Activated CD4-positive, alpha-beta T cell treated with anti-CD3 and anti-CD28 coated beads, Interleukin-2, amount 50 U/mL, for 4 hours (primary cell): ENCODE measurements at regions not wholly inside any gene's neighbourhood (a gene's known extent, or its start where the extent isn't known, plus 50 kb on each side); places are given as distances from the start of the nearest gene placed in this dataset.
A peak's percentile ranks its signal among the peaks of the same experiment; 100 is the strongest.

Experiments used
- DNase-seq, 2 experiments: peaks; one replicate each; pipeline ENCODE4 v3.0.0-alpha.2; 2020

DNA sequence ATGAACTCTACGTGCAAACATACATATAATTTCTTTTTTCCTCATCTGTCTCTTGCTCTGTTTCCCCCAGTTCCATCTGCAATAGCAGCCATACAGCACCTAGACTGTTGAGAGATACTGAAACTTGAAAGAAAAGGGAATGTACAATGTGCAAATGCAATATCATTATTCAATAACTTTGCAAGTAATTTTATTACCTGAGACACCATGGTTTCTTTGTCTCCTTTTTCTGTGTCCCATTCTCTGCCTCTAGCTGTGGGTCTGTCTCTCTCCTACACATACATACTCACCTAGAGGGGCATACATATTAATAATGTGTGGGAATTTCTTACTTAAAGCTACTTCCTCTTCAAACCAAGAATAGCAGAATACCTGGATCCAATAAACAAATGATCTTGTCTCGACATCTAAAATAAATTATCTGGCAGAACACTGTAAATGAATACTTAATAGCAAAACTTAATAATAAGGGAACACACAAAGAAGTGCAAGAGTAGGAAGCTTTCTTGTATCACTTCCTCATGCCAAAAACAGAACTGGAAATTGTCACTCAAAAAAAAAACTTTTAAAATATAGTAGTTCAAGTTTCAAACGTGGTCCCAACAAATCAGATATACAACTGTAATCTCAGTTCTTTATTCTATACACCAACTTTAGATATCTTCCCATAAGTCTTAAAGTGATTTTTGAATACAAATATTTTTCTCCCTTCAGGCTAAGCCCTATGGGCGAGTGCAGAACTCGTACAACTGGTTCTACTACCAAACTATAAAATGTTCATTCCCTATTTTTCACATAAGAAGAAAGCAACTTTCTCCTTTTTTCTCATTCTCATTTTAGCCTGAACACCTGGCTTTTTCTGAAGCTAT is 194.6 kb downstream of the NRIP1 start:
- DNase-seq: no peak

- DNase-seq: no peak
Observed at GRCh38 chr21:14866859-14867765, 197.7 kb downstream of the NRIP1 start.

DNA sequence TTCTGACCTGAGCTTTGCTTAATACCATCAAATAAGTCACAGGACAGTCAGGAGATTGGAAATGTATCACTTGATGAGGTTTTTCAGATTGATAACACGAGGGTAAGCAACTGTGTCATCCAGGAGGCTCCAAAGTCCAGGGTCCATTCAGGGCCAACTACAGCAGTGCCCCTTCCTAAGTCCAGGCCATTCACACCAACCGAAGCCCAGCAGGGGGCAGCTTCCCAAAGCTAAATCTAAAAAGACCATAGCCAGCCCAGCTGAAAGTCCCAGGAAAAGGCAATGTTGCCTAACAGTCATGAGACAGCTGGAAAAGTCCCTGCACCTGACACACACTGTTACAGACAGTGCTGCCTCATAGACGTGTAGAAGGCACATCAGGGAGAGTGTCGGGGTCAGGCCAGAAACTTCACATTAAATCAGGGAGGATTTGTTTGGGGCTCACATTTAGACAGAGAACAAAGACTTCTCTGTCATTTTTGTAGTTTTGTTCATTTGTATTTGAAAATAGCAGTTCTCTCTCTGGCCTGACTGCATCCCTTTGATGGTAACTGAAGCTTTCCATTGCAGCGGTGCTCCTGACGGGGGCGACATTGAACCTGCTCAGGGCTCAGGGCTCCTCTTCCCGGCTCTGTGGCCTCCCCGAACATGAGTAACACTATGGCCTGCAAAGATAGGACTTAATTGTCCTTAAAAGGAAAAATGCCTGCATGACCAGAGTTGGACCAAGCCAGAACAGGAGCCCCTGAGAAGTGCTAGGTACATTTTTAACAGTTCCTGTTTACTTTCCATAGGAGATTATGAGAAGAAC is 200.4 kb downstream of the NRIP1 start:
- peak in 1 of 2 experiments; percentile 14 for DNase-seq

- DNase-seq: no peak
Observed at GRCh38 chr21:14863745-14864210, 201.0 kb downstream of the NRIP1 start.

DNA sequence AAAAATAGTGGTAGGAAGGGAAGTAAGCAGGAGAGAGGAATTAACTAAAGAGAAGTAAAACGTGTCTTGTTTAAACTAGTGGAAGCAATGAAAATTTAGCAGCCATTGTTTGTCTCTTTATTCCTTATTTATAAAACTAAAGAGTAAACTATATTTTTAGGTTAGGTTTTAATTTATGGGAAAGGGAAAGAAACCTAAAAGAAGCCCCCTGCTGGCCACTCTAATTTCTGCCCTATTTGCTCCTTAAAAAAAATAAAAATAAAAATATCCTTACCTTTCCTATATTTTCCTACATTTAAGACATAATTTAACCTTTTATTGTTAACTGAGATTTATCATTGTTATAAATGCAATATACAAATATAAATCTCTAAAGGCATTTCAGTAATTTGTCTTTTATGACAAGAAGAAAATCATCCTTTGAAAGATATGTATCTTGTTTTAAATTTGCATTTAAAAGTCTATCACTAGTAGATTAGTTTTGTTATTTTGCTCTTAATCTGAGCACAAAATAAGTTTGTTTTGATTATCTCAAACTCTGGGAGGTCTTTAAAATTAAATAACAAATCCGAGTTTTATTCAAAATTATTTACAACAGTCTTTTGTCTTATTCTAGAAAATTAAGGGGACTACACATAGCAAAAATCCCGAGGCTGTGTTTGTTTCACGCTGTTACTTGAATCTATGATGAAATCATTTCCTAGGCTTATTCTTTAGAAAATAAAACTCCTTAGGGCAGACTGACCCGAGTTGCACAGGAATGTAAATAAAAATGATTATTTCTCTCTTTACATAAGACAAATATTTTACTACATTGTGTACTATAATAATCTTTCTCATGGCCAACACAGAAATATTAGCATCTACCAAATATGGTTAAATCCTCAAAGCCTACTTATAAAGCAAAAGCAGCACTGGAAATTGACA is 201.7 kb downstream of the NRIP1 start:
- no peak for DNase-seq

DNA sequence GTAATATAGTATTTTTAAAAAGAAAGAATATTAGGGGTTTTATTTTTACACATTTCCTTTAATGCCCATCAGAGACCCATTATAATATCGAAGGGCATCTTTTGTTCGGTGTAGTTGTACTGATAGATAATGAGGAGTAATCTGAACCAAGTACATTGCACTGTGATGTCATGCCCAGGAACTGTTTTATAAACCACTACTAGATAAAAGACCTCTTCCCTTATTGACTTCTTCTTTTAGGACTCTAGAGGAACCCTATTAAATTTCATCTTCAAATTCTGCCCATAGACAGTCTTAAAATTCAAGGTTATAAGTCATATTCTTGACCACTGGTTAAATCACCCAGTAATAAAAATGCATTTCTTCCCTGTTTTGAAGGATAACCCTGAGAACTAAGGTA is 206.5 kb downstream of the NRIP1 start:
- DNase-seq: no peak

- DNase-seq: no peak
Observed at GRCh38 chr21:14857529-14857928, 207.3 kb downstream of the NRIP1 start.

DNA sequence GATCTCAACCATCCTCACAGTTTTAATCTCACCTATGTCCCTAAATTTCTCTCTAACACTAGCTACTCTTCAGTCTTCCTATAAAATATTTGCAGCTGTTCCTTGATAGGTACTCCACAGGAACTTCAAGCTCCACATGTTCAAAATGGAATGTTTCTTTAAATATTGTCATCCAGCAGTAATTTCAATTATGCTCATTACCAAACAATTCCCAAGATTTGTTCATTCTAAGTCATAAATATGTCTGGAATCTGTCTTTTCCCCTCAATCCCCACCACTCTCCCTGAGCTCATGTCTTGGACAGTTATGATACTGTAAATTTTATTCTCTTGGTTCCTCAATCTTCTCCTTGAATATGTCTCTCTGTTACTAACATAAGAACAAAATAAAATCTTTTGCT is 214.4 kb downstream of the NRIP1 start:
- DNase-seq: no peak

DNA sequence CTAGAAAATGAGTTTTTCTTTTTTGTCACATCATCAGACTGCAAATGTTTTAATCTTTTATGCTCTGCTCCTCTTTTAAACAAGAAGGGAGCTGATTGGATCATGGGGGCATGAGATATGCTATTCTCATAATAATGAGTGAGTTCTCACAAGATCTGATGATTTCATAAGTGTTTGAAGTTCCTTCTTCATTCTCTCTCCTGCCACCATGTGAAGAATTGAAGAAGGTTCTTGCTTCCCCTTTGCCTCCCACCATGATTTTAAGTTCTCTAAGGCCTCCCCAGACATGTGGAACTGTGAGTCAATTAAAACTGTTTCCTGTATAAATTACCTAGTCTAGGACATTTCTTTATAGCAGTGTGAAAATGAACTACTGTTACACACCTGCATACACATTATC is 218.2 kb downstream of the NRIP1 start:
- DNase-seq: no peak

DNA sequence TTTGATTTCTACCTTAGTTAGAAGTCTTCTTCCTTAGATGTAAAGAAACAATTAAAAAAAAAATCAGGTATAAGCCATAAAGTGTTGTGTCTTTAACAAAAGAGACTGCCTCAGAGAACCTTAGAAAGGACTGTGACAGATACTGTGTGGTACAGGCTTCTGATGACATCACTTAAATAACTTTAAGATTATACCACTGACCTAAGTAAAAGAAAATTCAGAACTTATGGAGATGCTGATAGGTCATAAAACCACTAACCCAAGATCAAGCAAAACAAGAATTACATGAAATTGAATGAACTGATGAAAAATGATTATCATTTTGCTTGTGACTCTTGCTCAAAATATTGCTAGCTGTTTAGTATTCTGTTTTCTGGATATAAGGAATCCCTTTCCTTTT is 220.8 kb downstream of the NRIP1 start:
- no peak for DNase-seq

GRCh38 chr21:14842601-14843000 is 222.2 kb downstream of the NRIP1 start:
- DNase-seq: no peak

DNA sequence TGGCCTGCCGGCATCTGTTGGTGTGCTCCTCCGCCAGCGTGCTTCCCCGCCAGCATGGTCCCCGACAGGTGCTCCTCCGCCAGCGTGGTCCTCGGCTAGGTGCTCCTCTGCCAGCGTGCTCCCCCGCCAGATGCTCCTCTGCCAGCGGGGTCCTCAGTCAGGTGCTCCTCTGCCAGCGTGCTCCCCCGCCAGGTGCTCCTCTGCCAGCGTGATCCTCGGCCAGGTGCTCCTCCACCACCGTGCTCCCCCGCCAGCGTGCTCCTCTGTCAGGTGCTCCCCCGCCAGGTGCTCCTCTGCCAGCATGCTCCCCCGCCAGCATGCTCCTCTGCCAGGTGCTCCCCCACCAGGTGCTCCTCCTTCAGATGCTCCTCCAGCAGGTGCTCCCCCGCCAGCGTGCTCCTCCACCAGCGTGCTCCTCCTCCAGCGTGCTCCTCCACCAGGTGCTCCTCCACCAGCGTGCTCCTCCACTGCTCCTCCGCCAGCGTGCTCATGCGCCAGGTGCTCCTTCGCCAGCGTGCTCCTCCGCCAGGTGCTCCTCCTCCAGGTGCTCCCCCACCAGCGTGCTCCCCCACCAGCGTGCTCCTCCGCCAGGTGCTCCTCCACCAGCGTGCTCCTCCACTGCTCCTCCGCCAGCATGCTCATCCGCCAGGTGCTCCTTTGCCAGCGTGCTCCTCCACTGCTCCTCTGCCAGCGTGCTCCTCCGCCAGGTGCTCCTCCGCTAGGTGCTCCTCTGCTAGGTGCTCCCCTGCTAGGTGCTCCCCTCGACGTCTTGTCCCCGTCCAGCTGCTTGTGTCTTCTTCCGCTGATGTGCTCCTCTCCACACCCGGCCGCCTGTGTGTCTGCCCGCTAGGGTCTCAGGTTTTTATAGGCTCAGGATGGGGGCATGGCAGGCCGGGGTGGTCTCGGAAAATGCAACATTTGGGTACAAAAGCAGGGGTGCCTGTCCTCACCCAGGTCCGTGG is 223.0 kb downstream of the NRIP1 start:
- no peak for DNase-seq

DNA sequence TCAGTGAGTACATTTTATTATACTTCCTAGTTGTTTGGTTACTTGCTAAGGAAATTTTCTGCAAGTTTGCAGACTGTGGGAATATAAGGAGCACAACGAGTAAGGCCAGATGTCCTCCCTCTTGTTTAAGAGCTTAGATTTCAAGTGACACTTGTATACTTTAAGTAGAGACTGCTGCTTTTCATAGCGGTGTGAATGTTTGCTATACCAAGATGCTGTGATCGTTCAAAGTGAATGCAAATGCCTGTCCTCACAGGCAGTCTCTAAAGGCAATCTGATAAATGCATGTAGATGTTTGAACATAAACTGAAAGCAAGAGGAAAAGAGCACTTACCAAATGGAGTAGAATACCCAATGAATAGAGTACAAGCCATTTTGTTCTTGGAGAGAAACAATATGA is 226.4 kb downstream of the NRIP1 start:
- DNase-seq: no peak

DNA sequence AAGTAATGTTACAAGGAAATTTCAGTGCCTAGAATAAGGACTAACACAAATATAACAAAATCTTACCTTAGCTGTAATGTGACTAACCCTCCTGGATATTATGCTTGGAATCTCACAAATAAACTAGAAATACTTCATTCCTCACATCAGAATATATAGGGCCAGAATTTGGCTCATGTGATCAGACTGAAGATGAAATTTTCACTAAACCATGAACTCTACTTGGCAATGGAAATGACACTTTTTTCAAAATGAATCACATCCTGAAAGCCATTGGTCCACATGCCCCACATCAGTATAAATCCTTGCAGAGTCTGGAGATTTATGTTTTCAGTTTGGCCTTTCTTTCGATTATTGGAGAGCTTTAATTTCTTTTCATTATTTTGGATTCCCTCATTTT is 227.8 kb downstream of the NRIP1 start:
- no peak for DNase-seq

DNA sequence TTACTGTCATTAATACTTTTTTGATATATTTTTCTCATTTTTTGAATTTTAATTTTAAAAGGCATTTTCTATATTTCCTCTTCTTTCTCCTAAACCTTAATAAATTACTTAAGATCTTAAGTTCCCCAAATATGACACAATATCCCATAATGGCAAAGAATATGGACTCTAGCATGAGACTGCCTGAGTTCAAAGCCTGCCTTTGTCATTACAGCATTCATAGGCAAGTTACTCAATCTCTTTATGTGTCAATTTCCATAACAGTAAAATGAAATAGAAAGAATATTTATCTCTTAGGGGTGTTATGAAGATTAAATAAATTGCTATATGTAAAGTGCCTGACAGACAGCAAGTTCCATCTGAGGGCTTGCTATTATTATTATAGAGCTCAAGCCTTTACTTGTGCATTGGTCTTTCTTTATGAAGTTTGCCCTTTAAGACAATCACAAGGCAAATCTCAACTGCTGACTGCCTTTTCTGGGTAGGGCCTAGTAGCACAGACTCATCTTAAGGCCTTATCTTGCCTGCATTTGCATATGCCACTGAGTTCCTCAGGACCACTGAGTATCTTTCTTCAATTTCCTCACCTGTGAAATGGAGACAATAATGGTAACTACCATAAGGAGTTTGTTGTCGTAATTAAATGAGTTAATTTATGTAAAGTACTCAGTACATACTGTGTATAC is 231.0 kb downstream of the NRIP1 start:
- DNase-seq: no peak

DNA sequence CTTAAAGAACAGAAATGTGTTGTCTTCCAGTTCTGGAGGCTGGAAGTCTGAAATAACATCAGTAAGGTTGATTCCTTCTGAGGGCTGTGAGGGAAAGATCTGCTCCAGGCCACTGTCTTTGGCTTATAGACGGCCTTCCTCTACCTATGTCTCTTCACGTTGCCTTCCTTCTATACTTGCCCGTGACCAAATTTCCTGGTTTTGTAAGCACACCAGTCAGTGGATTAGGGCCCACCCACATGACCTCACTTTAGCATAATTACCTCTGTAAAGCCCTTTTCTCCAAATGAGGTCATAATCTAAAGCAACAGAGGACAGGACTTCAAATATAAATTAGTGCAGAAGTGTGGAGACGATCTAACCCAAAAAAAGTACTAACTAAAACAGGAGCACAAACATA is 231.6 kb downstream of the NRIP1 start:
- no peak for DNase-seq

DNA sequence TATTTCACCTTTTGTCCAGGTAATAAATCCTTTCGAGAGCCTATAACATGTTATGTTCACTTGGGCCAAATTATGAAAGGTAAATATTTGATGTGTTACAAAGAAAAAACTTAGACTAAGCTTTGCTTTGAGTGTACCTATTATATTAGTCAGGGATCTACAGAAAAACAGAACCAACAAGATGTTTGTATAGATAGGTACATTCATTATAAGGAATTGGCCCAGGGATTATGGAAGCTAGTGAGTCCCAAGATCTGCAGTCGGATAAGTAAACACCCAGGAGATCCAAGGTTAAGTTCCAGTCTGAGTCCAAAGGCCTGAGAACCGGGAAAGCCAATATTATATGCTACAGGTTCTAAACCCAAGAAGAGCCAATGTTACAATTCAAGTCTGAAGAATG is 234.5 kb downstream of the NRIP1 start:
- no peak for DNase-seq

DNA sequence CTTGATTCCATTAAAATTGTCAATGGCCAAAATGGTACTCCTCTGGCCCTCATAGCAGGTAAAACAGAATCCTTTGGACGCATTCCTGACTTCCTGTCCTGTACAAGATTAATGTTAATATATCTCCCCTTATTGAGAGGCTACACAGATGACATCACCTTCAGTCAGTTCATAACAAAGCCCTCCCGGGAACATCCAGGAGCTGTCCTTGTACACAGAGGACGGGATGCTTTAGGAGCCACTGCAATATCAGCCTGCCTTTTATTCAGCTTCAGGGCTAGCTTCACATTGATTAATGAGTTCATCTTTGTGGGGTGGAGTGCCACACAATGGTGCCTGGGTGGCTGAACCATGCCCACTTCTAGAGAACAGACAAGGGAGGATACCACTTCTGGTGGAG is 235.1 kb downstream of the NRIP1 start:
- DNase-seq: no peak

DNA sequence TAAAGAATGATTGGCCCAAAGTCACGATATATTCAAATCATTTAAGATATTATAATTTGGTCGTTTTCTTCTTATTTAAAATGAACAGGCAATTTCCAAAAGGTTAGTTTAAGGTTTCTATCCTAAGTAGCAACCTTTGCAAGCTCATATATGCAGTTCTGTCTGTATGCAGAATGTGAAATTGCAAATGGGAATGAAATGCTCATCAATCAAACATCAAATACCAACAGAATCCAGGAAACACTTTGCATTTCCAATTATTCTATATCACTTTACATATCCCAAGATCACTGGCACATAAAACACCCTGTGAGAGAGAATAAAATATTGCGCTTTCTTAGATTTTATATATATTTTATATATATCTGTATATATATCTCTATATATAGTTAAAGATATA is 237.3 kb downstream of the NRIP1 start:
- DNase-seq: no peak

DNA sequence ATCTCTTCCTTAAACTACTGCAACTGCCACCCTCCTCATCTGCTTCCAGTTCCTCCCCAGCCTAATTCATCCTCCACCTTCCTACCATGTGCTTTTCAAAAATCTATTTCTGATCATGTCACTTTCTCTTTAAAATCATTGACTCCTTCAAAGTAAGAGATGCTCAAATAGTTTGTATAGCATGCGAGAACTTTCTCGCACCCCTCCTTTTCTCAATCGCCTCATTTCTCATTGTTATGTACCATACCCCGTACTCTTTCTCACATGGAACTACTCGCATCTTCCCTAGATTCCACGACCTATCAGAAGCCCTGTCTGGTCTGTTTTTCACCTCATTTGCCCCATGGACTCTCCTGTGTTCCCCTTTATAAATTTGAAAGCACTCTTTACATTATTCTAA is 238.2 kb downstream of the NRIP1 start:
- DNase-seq: no peak
